RCC 7860 (cell line): ENCODE measurements at regions not wholly inside any gene's neighbourhood (a gene's known extent, or its start where the extent isn't known, plus 50 kb on each side); places are given as distances from the start of the nearest gene placed in this dataset.

Source experiments
- DNase-seq: peaks from one replicate; pipeline ENCODE4 v3.0.0-alpha.2; 2015; ENCODE audit warnings: low spot score
- FAIRE-seq: peaks from 2 replicates; lab custom pipeline; 2012; peaks lifted over from hg19 to GRCh38; lab: Jason Lieb, UNC

DNA sequence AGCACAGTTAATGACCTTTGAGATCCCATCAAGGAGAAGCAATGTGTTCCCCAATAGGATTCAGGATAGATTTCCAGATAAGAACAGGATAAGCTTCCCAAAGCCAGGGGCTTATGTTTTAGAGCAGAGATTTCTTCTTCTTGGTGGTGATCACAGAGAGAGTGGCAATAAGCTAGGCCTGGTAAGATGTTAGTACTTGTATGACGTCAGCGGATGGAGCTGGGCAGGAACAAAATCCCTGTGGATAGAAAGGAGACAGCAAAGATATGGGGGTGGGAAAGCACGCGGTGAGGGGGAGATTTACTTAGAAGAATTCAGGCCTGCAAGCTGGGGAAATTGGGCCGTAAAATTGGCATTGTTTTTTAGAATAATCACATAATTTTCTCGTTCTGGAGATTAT lies 323.0 kb downstream of the MTX2 start:
- DNase-seq (no peak), FAIRE-seq (no peak)

DNA sequence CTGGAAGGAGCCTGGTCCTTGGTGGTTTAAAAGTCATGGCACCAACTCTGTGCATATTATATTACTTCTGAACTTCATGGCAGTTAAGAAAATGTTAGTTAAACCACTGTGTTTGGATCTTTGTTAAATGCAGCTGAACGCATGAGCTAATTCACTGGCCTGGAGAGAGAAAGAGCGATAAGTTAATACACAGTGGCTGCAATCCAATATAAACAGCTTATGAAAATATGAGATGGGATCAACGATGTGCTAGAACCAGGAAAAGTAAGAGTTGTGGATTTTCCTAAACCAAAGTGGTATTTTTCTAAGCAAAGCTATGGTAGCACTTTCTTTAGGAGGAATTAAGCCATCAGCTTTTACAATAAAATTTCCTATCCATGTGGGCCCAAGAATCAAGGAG lies 326.7 kb downstream of the MTX2 start:
- FAIRE-seq = no peak
- no peak for DNase-seq

DNA sequence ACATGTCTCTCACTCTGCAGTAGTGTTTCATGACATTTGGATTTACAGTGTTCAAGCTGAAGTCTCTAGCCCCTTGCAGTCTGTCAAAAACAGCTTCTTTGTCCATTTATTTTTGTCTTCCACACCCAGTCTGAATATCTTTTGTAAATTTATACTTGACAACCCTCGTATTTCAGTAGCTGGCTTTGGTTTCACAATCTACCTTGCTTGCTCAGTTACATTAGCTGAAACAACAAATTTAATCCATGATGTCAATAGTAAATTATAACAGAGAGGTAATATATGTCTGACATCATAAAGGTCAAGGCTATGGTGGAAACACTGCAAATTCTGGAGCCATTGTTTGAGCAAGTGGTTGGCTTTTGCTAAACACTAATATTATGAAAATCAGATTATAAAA lies 328.7 kb downstream of the MTX2 start:
- DNase-seq (no peak), FAIRE-seq (no peak)

DNA sequence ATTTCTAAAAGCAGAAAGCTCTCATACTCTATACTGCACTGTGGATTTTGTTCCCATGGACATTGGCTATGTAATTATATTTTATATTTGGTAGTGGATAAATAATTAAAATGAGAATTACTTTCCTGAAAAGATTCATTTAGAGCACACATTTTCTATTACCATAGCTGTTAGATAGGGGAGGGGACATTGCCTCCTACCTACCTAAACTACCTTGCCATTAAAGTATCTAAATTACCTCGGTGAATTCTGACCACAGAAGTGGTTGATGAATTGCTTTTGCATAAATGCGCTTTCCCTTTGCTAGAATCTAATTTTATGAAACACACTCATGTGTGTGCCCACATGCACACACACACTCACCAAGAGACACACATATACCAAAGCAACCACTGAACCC lies 329.1 kb downstream of the MTX2 start:
- no peak for FAIRE-seq
- no peak for DNase-seq

DNA sequence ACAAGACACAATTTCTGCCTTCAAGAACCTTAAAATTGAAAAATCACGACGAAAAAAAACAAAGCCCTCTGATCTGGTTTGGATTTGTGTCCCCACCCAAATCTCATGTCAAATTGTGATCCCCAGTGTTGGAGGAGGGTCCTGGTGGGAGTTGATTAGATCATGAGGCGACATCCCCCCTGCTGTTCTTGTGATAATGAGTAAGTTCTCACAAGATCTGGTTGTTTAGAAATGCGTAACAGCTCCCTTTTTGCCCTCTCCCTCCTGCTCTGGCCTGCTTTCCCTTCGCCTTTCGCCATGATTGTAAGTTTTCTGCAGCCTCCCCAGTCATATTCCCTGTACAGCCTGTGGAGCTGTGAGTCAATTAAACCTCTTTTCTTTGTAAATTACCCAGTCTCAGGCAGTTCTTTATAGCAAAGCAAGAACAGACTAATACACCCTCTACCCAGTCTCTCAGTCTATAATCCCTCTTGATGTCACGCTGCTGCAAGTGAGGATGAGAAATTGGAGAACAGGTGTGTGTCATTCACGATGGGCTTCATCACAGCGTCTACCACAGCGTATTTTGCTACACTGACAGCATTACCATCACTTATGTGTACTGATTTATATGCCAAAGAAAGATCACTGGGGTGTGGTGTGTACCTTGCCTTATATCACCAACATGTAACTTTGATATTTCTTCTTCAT lies 330.7 kb downstream of the MTX2 start:
- no peak for DNase-seq
- FAIRE-seq = no peak

DNA sequence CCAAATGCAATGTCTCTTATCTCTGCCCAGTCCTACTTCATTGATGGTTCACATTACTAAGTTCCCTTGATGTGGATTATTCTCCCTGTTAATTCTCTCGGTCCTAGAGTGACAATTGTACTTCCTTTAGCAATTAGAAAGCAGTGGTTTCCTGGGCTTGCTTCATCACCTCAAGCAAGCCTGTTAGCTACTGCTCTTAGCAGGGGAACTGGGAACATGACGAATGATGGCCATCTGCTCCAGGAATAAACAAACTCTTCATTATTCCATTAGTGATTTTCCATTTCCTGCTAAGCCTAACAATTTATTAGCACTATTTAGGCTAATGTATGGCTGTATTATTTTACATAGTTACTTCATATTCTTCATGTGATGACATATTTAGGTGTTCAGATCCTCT lies 331.8 kb downstream of the MTX2 start:
- DNase-seq = no peak
- FAIRE-seq = no peak

DNA sequence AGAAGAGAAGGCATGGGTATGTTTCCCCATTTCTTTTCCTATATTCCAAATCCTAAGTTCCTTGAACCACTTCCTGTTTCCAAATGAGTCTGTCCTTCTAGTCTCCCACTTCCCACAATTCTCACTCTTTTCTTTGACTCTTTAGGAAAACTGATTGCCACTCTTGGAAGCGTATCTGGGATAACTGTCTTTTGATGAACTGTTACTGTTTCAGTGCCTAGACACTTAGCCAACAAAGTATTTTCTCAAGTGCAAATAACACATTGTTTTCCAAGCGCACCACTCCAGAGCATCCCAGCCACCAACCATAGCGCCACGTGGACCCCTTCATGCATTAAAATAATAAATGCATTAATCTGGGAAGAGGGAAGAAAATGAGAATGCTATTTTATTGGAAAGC lies 342.8 kb downstream of the MTX2 start:
- FAIRE-seq (no peak), DNase-seq (no peak)

DNA sequence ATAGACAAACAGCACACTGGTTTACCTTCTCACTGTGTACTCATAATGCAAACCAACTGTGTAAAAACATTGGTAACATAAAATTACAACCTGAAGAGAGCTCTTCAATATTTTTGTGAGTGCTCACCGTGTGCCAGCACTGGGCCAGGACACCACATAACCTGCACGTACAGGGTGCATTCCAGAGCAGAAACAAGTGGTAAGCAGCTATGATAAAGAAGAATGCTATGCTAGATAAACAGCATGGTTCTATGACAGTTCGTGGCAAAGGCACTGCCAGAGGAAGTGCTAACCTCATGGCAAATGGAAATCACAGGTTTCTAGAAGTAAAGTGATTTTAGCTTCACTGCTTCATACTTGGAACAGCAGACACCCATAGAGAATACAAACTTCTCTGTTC lies 343.5 kb downstream of the MTX2 start:
- FAIRE-seq (peak; percentile 93), DNase-seq (peak; percentile 90)

DNA sequence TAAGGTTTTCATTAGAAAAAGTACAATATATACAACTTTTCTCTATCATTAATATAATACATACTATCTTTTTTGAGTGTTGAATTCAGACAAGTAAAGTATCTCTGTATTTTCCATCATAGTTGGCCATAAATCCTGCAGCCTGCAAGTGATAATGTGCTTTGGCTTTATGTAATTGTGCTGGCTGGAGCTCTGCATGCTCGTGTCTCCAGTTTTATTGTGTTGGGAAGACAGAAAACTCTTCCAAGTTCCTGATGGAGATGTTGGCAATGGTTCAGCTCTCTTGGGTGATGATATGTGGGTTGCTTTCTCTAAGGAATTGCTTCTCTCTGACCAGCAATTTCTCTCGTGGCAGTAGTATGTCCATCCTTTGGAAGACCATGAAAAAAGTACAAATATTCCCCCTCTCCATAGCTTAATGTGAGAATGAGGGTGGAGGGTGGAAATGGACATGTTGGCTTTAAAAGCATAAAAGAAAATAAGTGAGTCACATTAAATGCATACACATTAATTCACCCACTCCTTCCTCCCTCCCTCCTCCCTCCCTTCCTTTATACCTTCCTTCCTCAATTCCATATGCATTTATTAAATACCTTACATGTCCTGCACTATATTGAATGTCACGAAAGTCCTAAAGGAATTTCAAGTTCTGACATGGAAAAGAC lies 344.2 kb downstream of the MTX2 start:
- FAIRE-seq (peak; percentile 33), DNase-seq (no peak)

DNA sequence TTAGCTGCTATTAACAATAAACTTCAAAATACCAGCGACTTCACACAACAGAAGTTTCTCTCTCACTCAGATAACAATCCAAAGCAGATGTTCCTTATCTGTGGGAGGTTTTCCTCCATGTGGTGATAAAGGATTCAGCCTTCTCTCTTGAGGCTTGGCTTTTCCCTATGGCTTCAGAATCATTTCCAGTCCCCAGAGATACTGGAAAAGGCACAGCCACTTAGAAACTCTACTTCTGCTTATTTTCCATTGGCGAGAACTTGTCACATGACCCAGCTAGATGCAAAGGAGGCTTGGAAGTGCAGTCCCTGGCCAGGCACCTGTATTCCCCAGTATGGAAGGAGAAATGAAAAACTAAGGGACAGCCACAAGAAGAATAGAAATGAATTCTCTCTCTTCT lies 344.8 kb downstream of the MTX2 start:
- DNase-seq = no peak
- FAIRE-seq = no peak

DNA sequence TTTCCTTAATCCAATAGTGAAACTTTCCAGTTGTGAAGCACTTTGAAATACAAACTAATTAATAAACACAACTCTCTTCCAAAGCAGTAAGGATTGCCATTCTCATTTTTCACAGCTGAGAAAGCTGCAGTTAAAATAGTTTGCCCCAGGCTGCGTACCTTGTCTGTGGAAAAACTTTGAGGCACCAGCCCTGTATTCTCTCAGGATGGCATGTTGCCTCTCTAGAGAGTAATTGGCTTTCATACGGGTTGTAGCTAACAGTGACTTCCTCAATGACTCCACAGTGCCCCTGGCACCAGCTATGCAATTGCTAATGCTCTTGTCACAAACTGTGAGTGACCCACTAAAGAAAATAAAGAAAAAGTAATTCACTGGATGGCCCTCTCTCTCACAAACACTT lies 345.7 kb downstream of the MTX2 start:
- DNase-seq (no peak), FAIRE-seq (no peak)

DNA sequence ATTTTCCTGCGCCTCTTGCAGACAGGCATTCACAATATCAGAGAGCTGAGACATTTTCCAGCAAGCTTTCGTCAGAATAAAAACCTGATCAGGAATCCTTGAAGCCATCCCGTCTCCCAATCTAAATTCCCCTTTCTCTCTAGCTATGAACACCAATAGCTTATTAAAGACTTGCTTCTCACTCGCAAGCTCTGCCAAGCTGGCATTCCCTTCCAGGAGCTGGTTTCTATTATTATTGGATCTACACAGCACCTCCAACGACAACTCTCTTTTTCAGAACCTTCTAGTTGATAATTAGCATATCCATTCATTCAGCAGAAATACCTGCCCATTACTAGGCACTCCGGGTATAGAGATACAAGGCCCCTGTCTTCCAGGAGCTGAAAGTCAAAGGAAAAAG lies 350.3 kb downstream of the MTX2 start:
- DNase-seq = no peak
- no peak for FAIRE-seq

DNA sequence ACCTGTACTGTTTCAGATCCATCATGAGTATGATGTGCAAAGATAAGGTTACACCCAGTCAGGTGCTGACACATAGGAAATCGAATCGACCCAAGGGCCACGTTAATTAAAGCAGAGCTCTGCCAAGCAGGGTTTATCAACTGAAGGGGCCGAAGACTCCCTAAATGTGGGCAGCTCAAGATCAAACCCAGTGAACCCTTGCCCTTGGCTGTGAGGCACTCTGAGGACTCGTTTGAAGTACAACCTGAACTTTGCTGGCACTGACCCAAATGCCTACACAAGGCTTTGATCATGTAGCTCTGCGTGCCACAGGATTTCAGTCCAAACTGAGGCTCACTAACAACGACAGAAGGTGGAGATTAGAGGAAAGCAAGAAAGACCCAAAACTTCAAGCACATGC lies 352.1 kb downstream of the MTX2 start:
- FAIRE-seq (no peak), DNase-seq (no peak)

DNA sequence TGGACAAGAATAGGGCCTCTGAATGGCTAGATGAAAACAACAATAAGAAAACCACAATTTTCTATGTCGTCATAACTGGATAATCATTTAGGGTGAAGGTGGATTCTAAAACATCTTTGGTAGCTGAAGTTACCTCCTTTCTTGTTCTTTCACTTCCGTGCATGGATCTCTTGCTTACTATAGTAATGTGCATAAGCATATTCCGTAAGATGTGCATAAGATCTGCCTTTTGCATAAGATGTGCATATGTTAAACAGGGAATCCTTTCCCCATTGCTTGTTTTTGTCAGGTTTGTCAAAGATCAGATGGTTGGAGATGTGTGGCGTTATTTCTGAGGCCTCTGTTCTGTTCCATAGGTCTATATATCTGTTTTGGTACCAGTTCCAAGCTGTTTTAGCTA lies 353.6 kb downstream of the MTX2 start:
- DNase-seq = no peak
- no peak for FAIRE-seq

DNA sequence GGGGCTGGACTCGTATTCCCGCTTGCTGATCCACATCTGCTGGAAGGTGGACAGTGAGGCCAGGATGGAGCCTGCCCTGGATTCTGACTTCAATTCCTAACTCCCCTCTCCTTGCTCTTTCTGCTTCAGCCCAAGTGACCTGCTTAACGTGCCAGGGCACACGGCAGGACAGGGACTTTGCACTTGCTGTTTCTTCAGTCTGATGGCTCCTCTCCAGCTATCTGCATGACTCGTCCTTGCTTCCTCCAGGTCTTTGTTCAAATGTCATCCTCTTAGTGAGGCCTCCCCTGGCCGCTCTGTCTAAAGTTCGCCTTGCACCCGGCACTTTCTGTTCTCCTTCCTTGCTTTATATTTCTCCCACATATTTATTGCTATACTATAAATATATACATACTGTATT lies 357.6 kb downstream of the MTX2 start:
- FAIRE-seq (no peak), DNase-seq (no peak)

DNA sequence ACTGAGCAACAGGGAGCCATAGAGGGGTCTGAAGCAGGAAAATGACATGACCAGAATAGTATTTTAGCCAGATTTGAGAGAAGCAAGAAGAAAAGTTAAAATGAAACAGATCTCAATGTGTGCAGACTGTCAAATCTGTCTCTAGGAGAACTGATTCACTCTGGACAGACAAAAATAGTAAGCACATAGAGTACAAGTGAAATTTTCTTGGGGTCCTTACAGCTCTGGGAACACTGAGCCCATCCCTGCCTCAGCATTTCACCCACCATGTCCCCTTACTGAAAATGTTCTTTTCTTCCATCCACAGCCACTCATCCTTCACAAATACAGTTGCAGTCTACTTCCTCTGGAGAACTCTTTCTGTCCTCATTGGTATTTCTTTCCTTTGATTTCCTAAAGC lies 359.2 kb downstream of the MTX2 start:
- no peak for FAIRE-seq
- DNase-seq = no peak

DNA sequence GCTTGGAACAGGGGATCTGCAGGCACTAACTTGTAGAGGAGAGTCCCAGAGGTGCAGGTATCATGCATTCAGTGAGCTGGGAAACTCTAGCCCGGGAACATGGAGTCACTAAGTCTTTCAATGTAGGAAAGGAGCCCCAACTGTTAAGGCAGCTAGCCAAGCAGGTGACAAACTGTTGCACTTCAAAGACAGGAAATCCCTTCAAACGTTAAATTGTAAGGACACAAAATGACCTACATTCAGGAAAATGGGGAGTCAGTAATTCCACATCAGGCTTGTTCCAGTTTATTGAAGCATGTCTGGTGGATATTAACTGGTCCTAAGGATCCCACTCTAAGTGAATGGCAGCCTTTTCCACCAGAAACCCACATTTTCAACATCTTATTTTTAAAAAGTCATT lies 364.5 kb downstream of the MTX2 start:
- peak; percentile 66 for FAIRE-seq

DNA sequence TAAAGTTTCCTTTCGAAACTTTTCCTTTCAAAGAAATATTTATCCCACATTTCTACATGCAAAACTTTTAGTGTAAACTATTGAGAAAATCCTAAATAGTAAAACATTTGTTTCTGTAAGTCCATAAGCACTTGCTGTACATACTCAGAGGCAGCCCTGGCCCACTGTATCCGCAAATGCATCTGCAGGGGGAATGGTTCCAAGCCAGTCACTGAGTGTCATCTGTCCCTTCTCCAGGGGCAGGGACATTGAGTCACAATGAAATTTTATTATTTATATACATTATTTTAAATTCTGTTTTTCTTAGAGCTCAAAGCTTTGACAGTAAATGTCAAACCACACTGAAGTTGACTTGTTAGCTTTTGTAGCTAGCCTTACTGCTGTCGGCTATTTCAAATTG lies 367.2 kb downstream of the MTX2 start:
- DNase-seq (no peak), FAIRE-seq (no peak)

More for the DNA sequence above, 364.5 kb downstream of the MTX2 start:
- DNase-seq = no peak

DNA sequence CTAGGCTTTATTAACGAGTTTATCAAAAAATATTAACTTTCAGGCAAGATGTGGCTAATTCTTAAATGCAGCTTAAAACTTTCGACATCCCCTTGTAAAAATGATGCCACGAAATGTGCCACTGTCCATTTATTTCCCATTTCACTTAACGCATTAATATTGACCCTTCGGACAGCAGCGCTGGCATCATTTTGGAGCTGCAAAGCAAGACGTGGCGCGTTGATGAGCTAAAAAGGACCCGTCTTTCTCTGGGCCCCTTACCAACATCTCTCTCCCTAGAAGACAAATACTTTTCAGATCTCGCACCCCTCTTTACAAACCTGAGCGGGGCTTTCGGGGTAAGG lies 367.9 kb downstream of the MTX2 start:
- no peak for DNase-seq
- FAIRE-seq = no peak

DNA sequence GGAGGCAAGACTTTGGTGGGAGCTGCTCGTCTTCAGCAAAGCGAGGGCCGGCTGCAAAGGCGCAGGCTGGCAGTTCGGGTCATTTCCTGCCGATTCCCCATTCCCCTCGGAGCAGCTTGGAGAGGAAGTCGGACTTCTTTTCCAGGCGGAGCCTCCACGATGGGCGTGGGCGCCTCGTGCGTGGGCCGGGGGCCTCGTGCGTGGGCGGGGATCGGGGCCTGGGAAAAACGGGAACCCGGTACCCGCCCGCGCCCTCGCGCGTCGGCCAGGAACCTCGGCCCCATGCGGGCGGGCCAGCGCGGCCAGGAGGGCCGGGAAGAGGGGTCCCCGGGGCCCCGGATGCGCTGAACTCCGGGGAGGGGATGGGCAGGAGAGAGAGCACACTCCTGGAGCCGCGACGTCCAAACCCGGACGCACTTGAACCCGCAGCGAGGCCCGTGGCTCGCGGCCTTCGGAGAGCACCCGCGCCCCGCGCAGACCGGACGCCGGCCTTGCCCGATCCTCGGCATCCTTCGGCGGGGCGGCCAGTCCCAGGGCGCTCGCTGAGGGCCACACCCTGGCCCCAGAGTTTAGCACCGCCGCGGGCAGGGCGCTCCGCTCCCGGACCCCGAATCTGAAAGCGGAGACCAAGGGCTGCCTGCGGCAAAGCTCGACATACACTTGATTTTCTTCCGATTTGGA lies 368.4 kb downstream of the MTX2 start:
- DNase-seq (peak; percentile 76), FAIRE-seq (no peak)

DNA sequence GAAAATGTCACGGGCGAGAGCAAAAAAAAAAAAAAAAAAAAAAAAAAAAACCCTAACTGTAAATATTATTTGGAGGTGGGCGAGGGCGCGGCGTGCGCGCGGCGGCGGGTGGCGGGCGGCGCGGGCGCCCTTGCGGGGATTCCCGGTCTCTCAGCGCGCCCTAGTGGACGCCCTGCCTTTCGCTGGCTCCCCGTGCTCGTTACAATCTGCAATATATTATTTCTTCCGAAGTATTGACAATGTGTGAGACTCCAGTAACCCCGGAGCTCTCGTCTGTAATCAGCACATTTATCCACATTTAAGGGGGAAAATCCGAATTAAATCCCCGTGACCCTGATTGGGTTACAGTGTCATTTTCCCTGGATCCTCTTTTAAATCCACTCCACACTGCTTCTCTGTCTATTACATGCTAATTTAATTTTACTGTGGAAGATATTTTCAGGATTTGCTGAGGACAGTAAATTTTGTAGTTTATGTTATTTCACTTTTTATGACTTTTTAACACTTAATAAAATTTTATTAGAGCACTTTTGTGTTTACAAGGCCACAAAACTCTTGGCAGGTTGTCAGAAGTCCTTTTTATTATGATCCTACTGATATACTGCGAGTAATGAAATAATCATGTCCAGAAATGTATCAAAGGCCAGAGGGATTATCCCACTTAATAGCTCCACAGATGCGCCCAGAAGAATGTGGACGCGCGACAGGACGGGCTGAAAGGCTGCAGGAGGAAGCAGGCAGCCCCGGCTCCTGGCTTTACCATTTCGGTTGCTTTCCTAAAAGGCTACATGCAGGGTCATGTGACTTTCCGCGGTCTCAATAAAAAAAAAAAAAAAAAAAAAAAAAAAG lies 369.1 kb downstream of the MTX2 start:
- no peak for FAIRE-seq
- peak; percentile 64 for DNase-seq

DNA sequence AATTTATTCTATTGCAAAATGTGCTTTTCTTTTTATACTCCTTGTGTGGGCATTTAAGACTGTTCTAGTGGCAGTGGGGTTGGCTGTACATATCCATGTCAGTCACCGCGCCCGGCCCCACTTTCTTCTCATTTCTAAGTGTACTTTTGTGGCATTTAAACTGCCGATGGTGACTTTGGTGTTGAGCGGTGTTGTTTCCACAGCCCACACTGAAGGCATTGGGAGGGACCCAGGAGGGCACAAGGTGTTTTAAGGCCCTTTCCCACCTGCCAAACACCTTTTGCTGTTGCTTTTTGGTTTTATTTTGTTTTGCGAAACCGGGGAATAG lies 369.7 kb downstream of the MTX2 start:
- DNase-seq (no peak), FAIRE-seq (no peak)
